NB4 (cell line): ENCODE measurements at regions not wholly inside any gene's neighbourhood (a gene's known extent, or its start where the extent isn't known, plus 50 kb on each side); places are given as distances from the start of the nearest gene placed in this dataset.

Source experiments
- CTCF ChIP-seq: IDR thresholded peaks from one replicate; pipeline ENCODE4 v1.5.1; 2012; ENCODE audit warnings: low read depth, low read length
- MAX ChIP-seq: IDR thresholded peaks from 2 replicates; pipeline ENCODE4 v1.6.1; 2011; ENCODE audit warnings: low read depth, low read length
- MYC ChIP-seq: IDR thresholded peaks from 2 replicates; pipeline ENCODE4 v1.6.1; 2011; ENCODE audit warnings: low read depth, low read length
- POLR2A ChIP-seq: IDR thresholded peaks from 2 replicates; pipeline ENCODE4 v1.6.1; 2011; ENCODE audit warnings: mild to moderate bottlenecking; ENCODE audit not compliant: insufficient read length; ENCODE audit errors: extremely low read depth

- TF ChIP-seq CTCF = no peak
- no peak for TF ChIP-seq POLR2A
- no peak for TF ChIP-seq MAX
- no peak for TF ChIP-seq MYC
These were observed 302.5 kb downstream of the RWDD3 start for GRCh38 chr1:95536501-95536900.
